SK-N-MC (cell line): ENCODE measurements at regions not wholly inside any gene's neighbourhood (a gene's known extent, or its start where the extent isn't known, plus 50 kb on each side); places are given as distances from the start of the nearest gene placed in this dataset.

ENCODE experiments used
- EZH2 ChIP-seq: fragments of 200-600 bp; sonication (generic); IDR thresholded peaks from one replicate; pipeline ENCODE4 v1.6.1; 2017; ENCODE audit warnings: antibody characterized with exemption
- FOXP2 ChIP-seq: optimal IDR thresholded peaks from 2 replicates; pipeline ENCODE3; 2011; ENCODE audit warnings: mild to moderate bottlenecking, moderate library complexity; ENCODE audit not compliant: insufficient read depth; ENCODE audit errors: extremely low read length, control extremely low read depth
- POLR2AphosphoS5 ChIP-seq: IDR thresholded peaks from 2 replicates; pipeline ENCODE4 v1.6.1; 2012; ENCODE audit warnings: mild to moderate bottlenecking, low read depth, low read length, borderline replicate concordance

DNA sequence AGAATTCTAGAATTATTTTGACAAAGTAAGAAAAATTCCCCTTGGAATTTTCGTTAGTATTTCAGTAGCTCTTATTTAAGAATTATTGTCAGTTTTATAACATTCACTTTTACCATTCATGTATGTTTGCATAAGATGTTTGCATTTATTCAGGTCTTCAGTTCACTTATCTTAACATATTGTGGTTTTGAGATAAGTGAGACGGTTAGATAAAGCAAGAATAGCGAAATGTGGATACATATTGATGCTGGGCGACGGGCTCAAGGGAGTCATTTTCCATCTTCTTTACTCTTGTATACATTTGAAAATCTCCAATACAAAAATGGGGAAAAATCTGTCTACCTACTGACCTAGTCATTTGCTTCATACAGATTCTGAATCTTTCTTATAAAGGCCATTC lies 156.7 kb upstream of the HDAC4 start:
- TF ChIP-seq POLR2AphosphoS5 (no peak), EZH2 (no peak), FOXP2 (no peak)
